ENCODE measurements at regions not wholly inside any gene's neighbourhood (a gene's known extent, or its start where the extent isn't known, plus 50 kb on each side); places are given as distances from the start of the nearest gene placed in this dataset.

DNA sequence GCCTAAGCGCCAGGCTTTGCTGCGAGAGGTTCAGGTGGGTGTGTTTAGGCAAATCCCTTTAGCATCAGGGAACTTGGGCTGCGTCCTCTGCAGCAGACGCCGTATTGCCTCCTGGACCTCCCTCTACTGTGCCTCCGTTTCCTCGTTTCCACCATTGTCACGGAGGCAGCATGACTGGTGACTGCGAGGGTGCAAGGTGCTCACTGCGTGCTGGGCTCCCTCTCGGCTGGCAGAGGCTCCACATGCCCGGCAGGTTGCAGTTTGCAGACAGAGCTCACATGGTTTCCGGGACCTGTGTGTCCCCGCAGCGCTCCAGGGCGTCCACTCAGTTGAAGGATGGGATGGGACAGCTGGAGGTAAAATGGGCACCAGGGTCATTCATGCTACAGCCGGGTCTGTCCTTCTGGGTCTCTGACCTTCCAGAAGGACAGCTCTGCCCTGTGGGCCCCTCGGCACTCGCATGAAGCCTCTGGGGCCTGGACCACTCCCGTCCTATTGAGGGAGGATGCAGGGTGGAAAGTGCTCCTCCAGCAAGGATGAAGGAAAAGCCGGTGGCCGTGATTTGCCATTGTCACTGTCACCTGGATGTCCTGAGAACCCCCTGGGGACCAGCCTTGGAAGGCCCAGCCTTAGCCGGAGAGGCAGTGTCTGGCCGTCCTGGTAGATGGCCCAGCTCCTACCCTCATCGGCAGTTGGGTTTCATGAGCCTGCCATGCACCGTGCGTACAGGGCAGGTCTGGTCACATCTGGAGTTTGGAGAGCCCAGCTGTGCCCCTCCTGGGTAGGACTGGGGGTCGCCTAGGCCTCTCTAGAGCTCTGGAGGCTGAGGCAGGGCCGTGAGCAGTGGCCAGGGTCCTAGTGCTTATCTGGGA, 146.5 kb downstream of the KIF26A start:
- TF ChIP-seq, protein P1, sequence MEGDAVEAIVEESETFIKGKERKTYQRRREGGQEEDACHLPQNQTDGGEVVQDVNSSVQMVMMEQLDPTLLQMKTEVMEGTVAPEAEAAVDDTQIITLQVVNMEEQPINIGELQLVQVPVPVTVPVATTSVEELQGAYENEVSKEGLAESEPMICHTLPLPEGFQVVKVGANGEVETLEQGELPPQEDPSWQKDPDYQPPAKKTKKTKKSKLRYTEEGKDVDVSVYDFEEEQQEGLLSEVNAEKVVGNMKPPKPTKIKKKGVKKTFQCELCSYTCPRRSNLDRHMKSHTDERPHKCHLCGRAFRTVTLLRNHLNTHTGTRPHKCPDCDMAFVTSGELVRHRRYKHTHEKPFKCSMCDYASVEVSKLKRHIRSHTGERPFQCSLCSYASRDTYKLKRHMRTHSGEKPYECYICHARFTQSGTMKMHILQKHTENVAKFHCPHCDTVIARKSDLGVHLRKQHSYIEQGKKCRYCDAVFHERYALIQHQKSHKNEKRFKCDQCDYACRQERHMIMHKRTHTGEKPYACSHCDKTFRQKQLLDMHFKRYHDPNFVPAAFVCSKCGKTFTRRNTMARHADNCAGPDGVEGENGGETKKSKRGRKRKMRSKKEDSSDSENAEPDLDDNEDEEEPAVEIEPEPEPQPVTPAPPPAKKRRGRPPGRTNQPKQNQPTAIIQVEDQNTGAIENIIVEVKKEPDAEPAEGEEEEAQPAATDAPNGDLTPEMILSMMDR (conservative IDR thresholded peaks at IDR 0.05; ENCODE audit: low read depth in 2 of 2), result no peak
- no peak for TF ChIP-seq EZH2phosphoT487 (IDR thresholded peaks at IDR 0.05; ENCODE audit: unreplicated experiment)
- no peak for TF ChIP-seq EZH2 (IDR thresholded peaks at IDR 0.05; ENCODE audit: low read depth, unreplicated experiment)

All from GM23338 (cell line).